ENCODE measurements at regions not wholly inside any gene's neighbourhood (a gene's known extent, or its start where the extent isn't known, plus 50 kb on each side); places are given as distances from the start of the nearest gene placed in this dataset.

GRCh38 chr18:57087644-57088376 is 59.1 kb upstream of the BOD1L2 start:
- DNase-seq (ENCODE audit: low read depth), result no peak

DNA sequence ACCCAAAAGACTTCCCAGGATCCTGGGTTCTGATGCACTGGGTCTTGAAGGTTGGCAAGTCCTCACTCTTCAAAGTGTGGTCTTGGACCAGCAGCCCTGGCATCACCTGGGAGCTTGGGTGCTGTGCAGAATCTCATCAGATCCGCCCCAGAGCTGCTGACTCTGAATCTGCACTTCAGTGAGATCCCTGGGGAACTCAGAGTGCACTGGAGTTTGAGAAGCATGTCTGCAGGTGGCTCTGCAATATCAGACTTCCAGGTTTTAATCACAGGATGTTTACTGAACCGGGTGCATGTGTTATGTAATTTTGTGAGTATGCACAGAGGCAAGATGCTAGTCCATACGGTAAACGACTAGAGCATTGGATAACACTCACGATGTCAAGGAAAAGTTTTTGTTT is 58.0 kb upstream of the BOD1L2 start:
- no peak for DNase-seq (ENCODE audit: low read depth)

GRCh38 chr18:57089702-57090101 is 57.2 kb upstream of the BOD1L2 start:
- no peak for DNase-seq (ENCODE audit: low read depth)

DNA sequence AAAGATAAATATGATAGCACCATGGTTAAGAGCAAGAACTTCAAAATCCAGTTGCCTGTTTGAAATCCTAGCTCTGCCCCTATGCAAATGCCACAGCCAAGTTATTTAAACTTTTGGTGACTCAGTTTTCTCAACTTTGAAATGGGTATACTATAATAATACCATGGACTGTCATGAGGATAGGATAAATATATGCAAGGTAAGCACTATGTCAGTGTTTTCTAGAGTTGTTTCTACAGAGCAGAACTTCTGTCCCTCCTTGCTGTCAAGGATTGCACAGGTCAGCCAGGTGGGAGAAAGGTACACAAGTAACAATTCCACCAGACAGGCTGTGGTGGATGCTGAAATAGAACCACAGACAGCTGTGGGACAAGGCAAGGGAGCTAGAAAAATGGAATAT is 55.7 kb upstream of the BOD1L2 start:
- DNase-seq (ENCODE audit: low read depth), result no peak

GRCh38 chr18:57094175-57094574 is 52.7 kb upstream of the BOD1L2 start:
- no peak for DNase-seq (ENCODE audit: low read depth)

- peak; percentile 2 for DNase-seq (ENCODE audit: low read depth)
These were observed 51.0 kb upstream of the BOD1L2 start for GRCh38 chr18:57095884-57096283.

Measured in LHCN-M2 (cell line).